NCI-H1105 treated with DMSO at 0.1 percent for 48 hours (cell line): ENCODE measurements at regions not wholly inside any gene's neighbourhood (a gene's known extent, or its start where the extent isn't known, plus 50 kb on each side); places are given as distances from the start of the nearest gene placed in this dataset.
A peak's percentile ranks its signal among the peaks of the same experiment; 100 is the strongest.
"Not testable (repeated sequence)": the region's sequence is repeated elsewhere in the genome, so short reads cannot be mapped to it uniquely, and the experiment has no call there.

Experiments used
- DNase-seq: peaks from one replicate; lab custom pipeline; 2025; lab: John Stamatoyannopoulos, UW

DNA sequence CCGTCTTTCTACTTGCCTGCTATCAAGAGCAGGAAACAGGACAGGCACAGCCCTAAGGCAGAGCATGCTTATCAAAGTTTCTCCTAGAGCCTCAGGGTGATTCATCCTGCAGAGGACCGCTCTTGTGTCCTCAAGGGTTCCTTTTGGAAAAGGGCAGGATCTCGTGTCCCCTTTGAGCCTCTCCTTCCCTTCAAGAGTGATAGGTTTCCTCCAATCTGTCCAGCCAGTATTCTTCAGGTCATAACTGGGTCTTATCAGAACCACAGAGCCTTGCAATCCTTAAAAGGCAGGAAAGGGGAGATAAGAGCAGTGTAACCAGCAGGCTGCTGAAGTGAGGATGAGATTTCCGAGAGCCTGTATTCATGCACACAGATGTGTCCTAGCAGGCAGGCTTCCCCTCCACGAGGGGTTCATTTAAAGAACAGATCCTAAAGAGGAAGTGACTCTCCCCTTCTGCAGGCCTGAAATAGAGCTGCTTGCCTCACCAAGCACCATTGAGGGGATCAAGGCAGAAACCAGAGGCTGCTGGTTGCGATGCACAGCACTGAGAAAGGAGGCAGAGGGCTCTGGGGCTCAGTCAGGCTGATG, 90.5 kb upstream of the SVIL start:
- DNase-seq, result no peak

DNA sequence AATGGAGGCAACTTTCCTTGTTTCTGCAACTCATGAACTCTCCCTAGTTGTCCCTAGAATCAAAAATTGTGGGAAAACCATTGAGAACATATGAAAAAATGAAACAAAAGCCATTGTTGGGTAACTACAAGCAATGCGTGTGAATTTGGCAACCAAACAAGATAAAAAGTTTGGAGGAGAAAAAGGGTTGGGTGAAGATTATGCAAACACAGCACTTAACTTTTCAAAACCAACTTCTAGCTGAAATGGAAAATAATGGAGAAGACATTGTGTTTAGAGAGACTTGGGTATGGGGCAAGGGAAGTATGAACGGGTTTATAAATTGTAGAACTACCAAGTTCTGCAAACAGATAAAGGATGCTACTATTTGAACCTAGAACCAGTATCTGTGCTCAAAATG, 89.0 kb upstream of the SVIL start:
- no peak for DNase-seq

DNA sequence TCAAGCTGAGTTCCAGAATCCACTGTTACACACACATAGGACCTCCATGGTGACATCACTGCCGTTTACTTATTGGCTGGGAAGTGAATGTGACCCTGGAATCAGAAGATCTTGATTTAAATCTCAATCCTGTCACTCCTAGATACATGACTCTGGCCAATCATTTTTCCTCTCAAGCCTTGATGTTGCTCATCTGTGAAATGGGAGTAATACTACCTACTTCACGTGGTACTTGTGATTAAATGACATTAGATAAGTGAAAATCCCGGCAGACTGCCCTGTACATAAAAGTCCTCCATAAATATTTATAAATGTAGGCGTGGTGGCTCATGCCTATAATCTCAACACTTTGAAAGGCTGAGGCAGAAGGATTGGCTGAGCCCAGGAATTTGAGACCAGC, 88.0 kb upstream of the SVIL start:
- no peak for DNase-seq

DNA sequence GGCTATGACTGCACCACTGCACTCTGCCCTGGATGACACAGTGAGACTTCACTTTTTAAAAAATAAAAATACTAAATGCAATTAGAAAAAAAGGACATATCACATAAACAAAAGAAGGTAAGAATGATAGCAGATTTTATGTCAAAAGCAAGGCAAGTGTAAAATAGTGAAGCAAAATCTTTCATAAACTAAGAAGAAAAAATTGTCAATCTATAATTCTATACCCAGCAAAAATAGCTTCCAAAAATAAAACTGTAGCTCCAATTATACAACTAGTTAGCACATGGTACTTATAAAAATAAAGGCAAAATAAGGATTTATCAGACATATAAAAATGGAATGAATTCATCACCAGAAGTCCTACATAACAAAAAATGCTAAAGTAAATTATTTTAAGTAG, 85.4 kb upstream of the SVIL start:
- no peak for DNase-seq

DNA sequence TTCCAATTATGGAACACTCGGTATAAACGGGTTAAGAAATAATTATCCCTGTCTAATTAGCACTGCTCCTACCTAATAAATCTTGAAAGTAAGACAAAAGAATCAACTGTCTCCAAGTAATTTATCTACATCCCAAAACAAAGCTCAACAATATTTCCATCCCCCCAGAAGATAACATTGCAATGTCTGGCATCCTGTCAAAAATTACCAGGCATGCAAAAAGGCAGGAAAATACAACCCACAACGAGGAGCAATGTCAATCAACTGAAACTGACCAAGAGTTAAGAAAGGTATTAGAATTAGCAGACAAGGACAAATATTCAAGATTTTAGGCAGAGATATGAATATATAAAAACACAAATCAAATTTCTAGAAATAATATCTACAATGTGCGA, 84.5 kb upstream of the SVIL start:
- no peak for DNase-seq

DNA sequence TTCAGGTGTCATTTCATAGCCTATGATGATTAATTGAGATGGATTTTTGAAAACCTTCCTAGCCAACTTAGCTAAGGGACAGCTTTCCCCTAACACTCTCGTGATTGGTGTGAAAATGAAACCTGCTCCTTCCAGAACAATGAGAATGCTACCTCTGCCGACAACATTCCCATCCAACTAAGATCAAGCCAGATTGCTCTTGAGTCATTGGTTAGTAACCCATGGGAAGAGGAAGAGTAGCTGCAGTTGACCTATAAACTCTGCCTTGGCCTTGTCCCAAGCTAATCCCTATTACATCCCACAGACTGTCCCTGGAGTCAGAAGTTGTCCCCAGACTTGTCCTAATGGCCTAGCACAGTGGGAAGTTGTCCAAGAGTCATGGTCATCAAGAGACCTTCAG, 80.5 kb upstream of the SVIL start:
- no peak for DNase-seq

DNA sequence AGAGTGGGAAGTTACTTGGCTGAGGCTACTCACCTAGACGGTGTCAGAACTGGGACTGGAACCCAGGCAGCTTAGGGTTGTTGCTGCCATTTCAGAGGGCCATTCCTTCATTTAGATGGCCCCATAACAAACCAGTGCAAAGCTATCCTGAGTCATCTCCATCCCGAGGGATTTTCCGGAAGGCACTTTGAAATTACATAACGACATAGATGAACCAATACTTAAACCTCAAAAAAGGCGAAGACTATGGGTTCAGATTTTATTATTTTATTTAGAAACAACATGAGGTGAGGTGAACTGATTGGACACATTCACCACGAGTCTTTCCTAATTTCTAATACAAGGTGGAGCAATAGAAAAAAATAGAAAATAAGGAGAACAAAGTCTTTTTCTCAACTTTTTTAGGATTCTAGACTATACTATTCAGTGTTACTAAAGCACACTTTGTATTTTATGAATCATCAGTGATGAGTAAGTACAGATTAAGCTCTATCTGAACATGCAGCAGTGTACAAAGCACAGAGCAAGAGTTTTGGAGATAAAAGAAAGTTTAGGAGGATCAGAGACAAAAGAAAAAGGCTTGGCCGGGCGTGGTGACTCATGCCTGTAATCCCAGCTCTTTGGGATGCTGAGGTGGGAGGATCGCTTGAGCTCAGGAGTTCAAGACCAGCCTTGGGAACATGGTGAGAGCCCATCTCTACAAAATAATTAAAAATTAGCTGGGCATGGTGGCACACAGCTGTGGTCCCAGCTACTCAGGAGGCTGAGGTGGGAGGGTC, 79.5 kb upstream of the SVIL start:
- DNase-seq, result no peak

DNA sequence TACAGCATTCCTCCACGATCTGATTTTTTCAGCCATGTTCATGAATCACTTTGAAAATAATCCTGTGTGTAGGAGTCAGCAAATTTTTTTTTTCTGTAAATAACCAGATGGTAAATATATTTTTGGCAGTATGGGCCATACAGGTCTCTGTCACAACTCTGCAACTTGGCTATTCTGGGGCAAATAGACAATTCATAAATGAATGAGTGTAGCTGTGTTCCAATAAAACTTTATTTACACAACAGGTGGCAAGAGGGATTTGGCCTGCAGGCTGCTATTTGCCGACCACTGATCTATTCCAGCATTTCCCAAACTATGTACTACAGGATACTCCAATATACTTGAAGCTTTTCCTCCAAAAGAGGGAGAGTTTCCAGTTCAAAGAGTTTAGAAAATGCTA, 78.7 kb upstream of the SVIL start:
- DNase-seq, result no peak

DNA sequence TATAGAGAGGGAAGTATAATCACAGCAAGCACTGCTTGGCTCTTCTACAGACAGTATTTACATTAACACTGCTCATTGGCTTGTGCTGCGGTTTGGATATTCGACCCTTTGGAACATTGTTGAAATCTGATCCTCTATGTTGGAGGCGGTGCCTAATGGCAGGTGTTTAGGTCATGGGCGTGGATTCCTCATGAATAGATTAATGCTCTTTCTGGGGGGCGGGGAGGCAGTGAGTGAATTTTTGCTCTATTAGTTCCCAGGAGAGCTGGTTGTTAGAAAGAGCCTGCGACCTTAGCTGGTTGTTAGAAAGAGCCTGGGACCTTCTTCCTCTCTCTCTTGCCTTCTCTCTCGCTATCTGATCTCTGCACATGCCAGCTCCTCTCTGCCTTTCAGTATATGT, 77.3 kb upstream of the SVIL start:
- DNase-seq, result peak; percentile 75

DNA sequence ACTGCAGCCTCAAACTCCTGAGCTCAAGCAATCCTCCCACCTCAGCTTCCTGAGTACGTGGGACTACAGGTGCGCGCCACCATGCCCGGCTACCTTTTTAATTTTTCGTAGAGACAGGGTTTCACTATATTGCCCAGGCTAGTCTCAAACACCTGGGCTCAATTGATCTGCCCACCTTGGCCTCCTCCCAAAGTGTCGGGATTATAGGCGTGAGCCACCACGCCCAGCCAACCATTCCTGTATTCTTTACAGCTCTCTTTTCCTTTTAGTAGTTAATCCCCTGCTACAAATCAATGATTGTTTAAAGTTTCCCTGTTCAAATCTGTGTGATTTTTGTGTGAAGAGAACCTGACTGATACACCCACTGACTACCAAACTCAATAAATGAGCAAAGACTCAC, 75.4 kb upstream of the SVIL start:
- DNase-seq, result no peak

DNA sequence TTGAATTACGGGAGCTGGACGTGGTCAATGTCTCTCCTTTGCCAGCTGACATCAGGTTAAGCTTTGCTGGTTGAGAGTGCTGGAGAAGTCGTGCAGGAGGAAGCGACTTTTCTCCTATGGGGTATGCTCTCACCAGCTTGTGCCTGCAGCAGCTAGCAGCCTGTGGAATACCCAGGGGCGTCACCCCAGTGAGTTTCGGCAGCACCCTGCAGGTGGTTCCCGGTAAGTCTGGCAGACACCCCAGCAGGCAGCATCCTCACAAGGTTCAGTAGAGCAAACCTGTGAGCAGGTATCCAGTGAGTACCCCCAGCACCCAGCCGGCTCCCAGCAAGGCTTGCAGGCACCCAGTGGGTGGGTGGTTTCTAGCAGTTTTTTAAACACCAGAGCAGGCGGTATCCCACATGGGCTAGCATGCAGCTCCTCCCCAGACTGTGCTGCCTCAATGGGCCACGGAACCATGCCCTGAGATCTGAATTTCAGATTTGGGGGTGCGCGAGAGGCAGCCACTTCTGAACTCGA, 74.8 kb upstream of the SVIL start:
- no peak for DNase-seq

DNA sequence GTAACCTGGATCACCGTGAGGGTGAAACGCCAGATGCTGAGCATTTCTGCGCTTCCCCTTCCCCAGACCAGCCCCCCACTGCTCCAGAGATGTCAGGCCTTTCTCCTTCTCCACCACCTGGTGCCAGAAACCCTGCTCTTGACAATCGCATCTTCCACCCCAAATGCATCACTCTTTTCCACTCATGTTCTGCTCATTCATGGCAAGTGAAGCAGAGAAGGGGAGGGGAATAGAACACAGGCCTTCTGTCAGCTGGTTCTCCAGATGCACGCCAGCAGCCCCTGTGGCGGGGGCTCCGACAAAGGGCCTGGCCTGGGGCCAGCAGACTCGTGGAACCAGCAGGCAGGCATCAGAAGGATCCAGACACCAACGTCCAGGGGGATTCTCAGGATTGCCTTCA, 68.5 kb upstream of the SVIL start:
- DNase-seq, result peak; percentile 61

DNA sequence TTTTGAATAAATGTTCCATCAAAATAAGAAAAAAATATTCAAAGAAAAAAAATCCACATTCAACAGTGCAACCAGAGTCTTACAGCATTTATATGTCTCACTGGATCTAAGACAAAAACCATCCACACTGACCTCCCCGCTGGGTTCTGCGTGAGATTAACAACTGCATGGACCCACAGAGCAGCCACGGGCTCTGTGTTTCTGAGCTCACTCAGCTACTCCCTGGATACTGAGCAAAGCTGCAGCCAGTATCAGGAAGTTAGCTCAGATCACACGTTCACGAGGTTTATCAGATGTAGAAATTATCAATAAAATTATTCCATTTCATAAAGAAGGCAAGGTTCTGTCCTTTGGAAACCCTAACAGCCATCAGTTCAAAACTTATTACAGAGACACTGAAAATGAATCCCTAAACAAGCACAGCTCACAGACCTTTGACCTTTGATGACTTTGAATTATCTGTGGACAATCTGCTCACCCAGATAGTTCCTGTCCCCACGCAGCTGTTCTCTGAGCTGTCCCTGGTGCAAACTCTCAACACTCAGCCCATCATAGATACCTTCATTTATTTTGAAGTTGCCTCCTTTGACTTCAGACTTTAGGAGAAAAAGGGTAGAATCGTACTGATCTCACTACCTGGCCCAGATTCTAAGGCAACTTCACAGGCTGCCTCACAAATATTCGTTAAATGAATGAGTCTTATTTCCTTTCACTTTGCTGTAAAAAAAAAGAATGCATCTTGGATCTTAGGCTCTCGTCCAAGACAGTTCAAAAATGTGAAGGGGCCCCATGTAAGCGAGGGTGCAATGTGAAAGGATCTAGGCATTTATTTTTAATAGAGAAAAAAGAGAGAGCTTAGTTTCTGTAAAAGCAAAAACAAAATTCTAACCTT, 67.7 kb upstream of the SVIL start:
- no peak for DNase-seq

DNA sequence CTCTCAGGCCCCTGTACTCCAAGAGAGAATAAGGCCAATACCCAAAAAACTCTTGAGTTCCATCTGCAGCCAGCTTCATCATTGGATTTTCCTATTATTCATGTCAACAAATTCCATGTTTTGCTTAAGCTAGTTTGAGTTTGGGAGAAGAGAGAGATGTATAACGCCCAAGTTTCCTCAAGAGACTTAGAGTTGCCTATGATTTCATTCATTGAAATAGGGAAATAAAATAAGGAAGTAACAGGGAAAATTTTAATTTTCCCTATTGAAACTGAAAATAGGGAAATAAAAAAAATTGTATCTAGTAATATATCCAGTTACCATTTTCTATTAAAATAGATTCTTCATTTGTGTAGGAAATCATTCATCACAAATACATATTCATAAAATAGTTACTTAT, 66.5 kb upstream of the SVIL start:
- no peak for DNase-seq

DNA sequence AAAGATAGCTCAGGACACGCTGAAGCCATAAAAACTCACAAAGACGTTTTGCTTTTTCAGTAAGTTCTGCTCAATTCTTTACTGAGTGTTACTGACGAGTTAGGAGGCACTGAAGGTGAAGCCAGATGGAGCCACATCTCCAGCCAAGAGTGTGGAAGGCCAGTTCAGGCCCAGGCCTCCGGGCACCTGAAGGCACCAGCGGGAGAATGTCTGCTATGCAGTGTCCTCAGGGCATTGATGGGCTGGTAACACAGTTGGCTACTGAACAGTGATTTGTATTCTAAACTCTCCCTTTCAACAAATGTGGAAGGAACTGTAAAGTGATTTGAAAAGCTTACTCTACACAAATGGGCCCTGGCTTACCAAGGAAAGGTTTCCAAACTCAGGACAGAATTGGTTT, 64.8 kb upstream of the SVIL start:
- DNase-seq, result no peak

DNA sequence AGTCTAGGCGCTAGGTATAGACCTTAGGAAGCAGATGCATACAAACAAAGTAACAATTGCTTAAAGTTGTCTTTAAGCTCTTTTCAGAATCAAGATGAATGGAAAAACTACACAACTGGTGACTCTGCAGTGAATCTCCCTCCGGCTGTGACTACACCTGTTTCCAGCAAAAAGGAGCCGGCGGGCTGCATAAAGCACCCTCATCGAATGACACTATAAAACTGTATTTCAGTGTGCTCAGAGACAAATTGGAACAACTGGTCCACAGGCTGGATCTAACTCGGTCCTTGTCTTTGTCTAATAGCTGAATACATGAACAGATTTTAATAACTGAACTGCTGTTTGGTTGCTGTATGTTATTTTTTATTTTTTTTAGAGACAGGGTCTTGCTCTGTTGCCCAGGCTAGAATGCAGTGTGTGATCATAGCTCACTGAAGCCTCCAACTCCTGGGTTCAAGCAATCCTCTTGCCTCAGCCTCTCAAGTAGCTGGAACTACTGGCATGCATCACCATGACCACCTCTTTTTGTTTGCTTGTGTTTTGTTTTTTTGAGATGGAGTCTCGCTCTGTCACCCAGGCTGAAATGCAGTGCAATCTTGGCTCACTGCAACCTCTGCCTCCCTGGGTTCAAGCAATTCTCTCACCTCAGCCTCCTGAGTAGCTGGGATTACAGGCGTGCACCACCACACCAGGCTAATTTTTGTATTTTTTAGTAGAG, 64.2 kb upstream of the SVIL start:
- DNase-seq, result no peak

DNA sequence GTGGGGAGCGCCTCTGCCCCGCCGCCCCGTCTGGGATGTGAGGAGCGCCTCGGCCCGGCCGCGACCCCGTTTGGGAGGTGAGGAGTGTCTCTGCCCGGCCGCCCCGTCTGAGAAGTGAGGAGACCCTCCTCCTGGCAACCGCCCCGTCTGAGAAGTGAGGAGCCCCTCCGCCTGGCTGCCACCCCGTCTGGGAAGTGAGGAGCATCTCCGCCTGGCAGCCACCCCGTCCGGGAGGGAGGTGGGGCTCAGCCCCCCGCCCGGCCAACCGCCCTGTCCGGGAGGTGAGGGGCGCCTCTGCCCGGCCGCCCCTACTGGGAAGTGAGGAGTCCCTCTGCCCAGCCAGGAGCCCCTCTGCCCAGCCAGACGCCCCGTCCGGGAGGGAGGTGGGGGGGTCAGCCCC, 61.8 kb upstream of the SVIL start:
- DNase-seq, result not testable (repeated sequence)

DNA sequence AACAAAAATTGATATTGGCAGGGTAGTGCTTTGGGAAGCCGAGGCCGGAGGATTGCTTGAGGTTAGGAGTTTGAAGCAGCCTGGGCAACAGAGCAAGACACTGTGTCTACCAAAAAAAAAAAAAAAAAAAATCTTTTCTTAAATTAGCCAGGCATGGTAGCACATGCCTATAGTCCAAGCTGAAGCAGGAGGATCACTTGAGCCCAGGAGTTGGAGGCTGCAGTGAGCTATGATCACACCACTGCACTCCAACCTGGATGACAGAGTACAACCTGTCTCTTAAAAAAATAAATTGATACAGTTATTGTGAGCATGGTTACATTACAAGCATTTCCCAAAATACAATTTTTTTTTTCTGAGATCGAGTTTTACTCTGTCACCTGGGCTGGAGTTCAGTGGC, 59.4 kb upstream of the SVIL start:
- DNase-seq, result no peak

DNA sequence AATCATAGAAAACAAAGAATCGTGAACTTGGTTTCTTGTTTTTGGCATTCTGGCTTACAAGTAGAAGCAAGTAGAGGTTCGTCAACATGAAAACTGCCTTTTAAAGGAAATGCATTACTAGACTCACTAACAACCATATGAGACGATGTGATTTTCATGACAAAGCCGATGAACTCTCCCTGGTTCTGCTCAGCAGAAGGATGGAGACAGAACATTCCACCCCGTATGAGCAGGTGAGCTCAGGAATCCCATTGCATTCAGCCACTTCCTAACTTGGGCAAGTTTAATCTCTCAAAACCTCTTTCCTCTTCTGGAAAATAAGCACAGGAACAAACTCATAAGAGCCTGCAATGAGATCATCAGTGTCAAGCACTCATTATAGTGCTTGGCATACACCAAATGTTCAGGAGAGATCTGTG, 57.4 kb upstream of the SVIL start:
- DNase-seq, result no peak

DNA sequence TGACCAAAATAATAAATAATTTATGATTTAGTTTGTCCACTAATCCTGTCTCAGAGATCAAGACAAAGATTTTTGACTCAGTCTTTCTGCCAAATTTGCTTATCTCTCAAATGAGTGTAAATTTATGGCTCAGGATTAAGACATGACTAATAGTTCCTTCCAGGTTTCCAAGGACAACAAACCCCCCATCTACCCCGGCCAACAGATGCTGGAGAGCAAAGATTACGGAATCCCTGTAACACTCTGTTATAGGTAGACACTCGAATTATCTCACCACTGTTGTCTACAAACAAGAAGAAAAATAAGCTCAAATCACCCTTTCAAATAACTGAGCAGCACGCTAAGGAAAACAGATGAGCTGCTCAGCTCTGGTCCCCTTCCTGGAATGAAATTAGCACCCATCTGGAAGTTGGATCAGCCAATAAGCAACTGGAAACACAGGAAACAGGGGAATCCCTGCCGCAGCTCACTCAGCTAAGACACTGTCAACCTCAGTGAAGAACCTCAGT, 56.8 kb upstream of the SVIL start:
- DNase-seq, result no peak

DNA sequence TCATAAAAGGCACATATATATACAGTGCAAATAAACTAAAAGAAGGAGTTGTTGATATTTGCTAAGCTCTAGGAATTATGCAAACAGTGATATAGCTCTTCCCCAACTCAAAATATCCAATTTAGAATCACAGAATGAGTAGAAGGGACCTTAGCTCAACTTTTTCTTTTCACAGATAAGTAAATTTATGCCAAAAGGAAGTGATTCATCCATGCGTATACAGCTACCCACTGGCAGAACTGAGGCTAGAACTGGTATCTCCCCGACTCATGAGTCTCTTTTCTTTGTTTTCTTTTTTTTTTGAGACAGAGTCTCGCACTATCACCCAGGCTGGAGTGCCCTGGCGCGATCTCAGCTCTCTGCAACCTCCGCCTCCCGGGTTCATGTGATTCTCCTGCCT, 54.2 kb upstream of the SVIL start:
- DNase-seq, result no peak

DNA sequence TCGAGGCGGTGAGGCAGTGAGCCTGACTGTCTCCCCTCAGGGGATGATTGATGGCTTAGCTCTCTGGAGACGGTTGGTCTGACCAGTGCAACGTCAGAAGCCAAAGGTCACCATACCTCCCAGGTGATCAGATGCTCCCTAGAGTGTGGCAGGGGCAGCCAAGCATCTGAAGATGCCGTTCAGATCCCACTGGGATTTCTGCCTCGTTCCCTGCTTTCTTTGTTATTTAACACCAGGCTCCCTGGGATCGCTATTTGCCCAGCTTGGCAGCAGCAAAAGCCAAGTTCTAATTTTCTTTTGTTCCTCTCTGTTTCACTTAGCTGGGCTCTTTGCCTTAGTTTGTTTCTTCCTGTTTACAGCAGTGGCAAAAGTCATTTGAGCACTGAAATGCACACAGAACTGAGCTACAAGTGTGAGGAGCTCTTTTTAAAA, 53.5 kb upstream of the SVIL start:
- DNase-seq, result peak; percentile 16
